ENCODE measurements at regions not wholly inside any gene's neighbourhood (a gene's known extent, or its start where the extent isn't known, plus 50 kb on each side); places are given as distances from the start of the nearest gene placed in this dataset.

- H2BK15ac ChIP-seq (ENCODE audit: low read depth, low read length): no peak overlapping the region
- no peak overlapping the region for H3T11ph ChIP-seq (ENCODE audit: low read length)
- no peak overlapping the region for H3K4ac ChIP-seq (ENCODE audit: low read depth, low read length)
- no peak overlapping the region for H2BK5ac ChIP-seq (ENCODE audit: insufficient read length, low read length)
- H3K4me1 ChIP-seq (ENCODE audit: insufficient read depth, low read length): 0 out of 2 replicates have a peak, but pooled peaks cover 2% of the 10 kb centered on the region
- no peak overlapping the region for H3K9ac ChIP-seq (ENCODE audit: extremely low read depth, insufficient read length, low read length)
- Mint-ChIP-seq H3K36me3 (ENCODE audit: insufficient read depth in 1 of 3, low read depth in 3 of 3) (no peaks in the 10 kb centered on the region), H3K27ac (peak overlapping the region in 2 of 3 experiments; percentile 63 to 65; a peak in 4 of 7 replicates), H3K9me3 (peaks cover 0 to 2% of the 10 kb centered on the region in 2 experiments; a peak in 1 of 5 replicates), H3K4me1 (peaks cover 22 to 23% of the 10 kb centered on the region in 2 experiments), H3K27me3 (ENCODE audit: low read depth) (no peaks in the 10 kb centered on the region), H3K4me3 (no peak overlapping the region)
- H2AK5ac ChIP-seq (ENCODE audit: insufficient read length, low read length): no peak overlapping the region
- H4K5ac ChIP-seq (ENCODE audit: insufficient read length, low read depth, low read length): no peak overlapping the region
- no peak overlapping the region for H3K27ac ChIP-seq (ENCODE audit: insufficient read length, low read depth, low read length)
- no peak for TF ChIP-seq CTCF (conservative IDR thresholded peaks at IDR 0.05)
- WGBS (ENCODE audit: extremely low coverage, insufficient read length, low lambda C conversion rate): no CpG with 5 or more reads among the region's 2 CpGs
- H3K18ac ChIP-seq (ENCODE audit: insufficient read length, low read depth, low read length): no peak overlapping the region
- no peak overlapping the region for H3K4me2 ChIP-seq (ENCODE audit: insufficient read depth, insufficient read length, low read length)
- no peak overlapping the region for H2BK12ac ChIP-seq (ENCODE audit: insufficient read length, low read depth, low read length)
- no peaks in the 10 kb centered on the region for H4K20me1 ChIP-seq (ENCODE audit: control insufficient read depth, insufficient read depth, insufficient read length)
- H3K27me3 ChIP-seq (ENCODE audit: insufficient read depth, low read length): no peaks in the 10 kb centered on the region
- no peak overlapping the region for H4K8ac ChIP-seq (replicated peaks; ENCODE audit: insufficient read length, low read depth, low read length)
- no peaks in the 10 kb centered on the region for H3K23me2 ChIP-seq (ENCODE audit: insufficient read length, low read depth, low read length, poor library complexity, severe bottlenecking)
- H3K23ac ChIP-seq (ENCODE audit: insufficient read length, low read depth, low read length): no peak overlapping the region
- no peak overlapping the region for H2BK120ac ChIP-seq (ENCODE audit: low read depth, low read length, poor library complexity, severe bottlenecking)
- no peak for DNase-seq
- H3K79me2 ChIP-seq (ENCODE audit: insufficient read depth, low read length): no peaks in the 10 kb centered on the region; the same call in 1 of the 2 replicates
- no peak overlapping the region for H3K56ac ChIP-seq (ENCODE audit: insufficient read length, low read depth, low read length)
- no peak overlapping the region for H4K91ac ChIP-seq (ENCODE audit: insufficient read length, low read depth, low read length)
- H2AFZ ChIP-seq (ENCODE audit: low read length): no peak overlapping the region
- H3K79me1 ChIP-seq (ENCODE audit: insufficient read depth, low read depth, low read length, poor library complexity, severe bottlenecking): no peaks in the 10 kb centered on the region
- H3K14ac ChIP-seq (ENCODE audit: insufficient read depth, low read length): no peak overlapping the region
- no peaks in the 10 kb centered on the region for H3K9me3 ChIP-seq (ENCODE audit: control insufficient read depth, low read depth, low read length)
- H2BK20ac ChIP-seq (ENCODE audit: low read depth, low read length, poor library complexity, severe bottlenecking): no peak overlapping the region
Measured at GRCh38 chrX:99142745-99143144, 1267.3 kb downstream of the PCDH19 start.

Measured in H9 (cell line).